ENCODE measurements at regions not wholly inside any gene's neighbourhood (a gene's known extent, or its start where the extent isn't known, plus 50 kb on each side); places are given as distances from the start of the nearest gene placed in this dataset.

GRCh38 chr2:240201866-240202265, 61.4 kb upstream of the OTOS start:
- TF ChIP-seq, protein P1, sequence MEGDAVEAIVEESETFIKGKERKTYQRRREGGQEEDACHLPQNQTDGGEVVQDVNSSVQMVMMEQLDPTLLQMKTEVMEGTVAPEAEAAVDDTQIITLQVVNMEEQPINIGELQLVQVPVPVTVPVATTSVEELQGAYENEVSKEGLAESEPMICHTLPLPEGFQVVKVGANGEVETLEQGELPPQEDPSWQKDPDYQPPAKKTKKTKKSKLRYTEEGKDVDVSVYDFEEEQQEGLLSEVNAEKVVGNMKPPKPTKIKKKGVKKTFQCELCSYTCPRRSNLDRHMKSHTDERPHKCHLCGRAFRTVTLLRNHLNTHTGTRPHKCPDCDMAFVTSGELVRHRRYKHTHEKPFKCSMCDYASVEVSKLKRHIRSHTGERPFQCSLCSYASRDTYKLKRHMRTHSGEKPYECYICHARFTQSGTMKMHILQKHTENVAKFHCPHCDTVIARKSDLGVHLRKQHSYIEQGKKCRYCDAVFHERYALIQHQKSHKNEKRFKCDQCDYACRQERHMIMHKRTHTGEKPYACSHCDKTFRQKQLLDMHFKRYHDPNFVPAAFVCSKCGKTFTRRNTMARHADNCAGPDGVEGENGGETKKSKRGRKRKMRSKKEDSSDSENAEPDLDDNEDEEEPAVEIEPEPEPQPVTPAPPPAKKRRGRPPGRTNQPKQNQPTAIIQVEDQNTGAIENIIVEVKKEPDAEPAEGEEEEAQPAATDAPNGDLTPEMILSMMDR (IDR thresholded peaks at IDR 0.05; ENCODE audit: unreplicated experiment): no peak
- no peak for DNase-seq (ENCODE audit: low spot score)
- no peaks in the 10 kb centered on the region for H3K4me1 Mint-ChIP-seq (ENCODE audit: unreplicated experiment)
- H3K9me3 Mint-ChIP-seq (ENCODE audit: unreplicated experiment): no peaks in the 10 kb centered on the region
- H3K27ac Mint-ChIP-seq (ENCODE audit: unreplicated experiment): no peak overlapping the region
- no peak overlapping the region for H3K4me3 Mint-ChIP-seq (ENCODE audit: unreplicated experiment)
- no peaks in the 10 kb centered on the region for H3K27me3 Mint-ChIP-seq (ENCODE audit: unreplicated experiment)
- no peaks in the 10 kb centered on the region for H3K36me3 Mint-ChIP-seq (ENCODE audit: low read depth, unreplicated experiment)

- Mint-ChIP-seq H3K27me3 (ENCODE audit: unreplicated experiment) (no peaks in the 10 kb centered on the region), H3K4me3 (ENCODE audit: unreplicated experiment) (no peak overlapping the region), H3K9me3 (ENCODE audit: unreplicated experiment) (no peaks in the 10 kb centered on the region), H3K36me3 (ENCODE audit: low read depth, unreplicated experiment) (no peaks in the 10 kb centered on the region), H3K4me1 (ENCODE audit: unreplicated experiment) (no peaks in the 10 kb centered on the region), H3K27ac (ENCODE audit: unreplicated experiment) (no peak overlapping the region)
- TF ChIP-seq, protein P1 (IDR thresholded peaks at IDR 0.05; ENCODE audit: unreplicated experiment): no peak
- DNase-seq (ENCODE audit: low spot score): no peak
Observed at GRCh38 chr2:240202586-240202985, 62.1 kb upstream of the OTOS start.

GRCh38 chr2:240203031-240203787, 62.8 kb upstream of the OTOS start:
- TF ChIP-seq, protein P1 (IDR thresholded peaks at IDR 0.05; ENCODE audit: unreplicated experiment): no peak
- DNase-seq (ENCODE audit: low spot score): no peak
- no peaks in the 10 kb centered on the region for H3K27me3 Mint-ChIP-seq (ENCODE audit: unreplicated experiment)
- no peaks in the 10 kb centered on the region for H3K4me1 Mint-ChIP-seq (ENCODE audit: unreplicated experiment)
- no peaks in the 10 kb centered on the region for H3K9me3 Mint-ChIP-seq (ENCODE audit: unreplicated experiment)
- no peaks in the 10 kb centered on the region for H3K36me3 Mint-ChIP-seq (ENCODE audit: low read depth, unreplicated experiment)
- no peak overlapping the region for H3K4me3 Mint-ChIP-seq (ENCODE audit: unreplicated experiment)
- no peak overlapping the region for H3K27ac Mint-ChIP-seq (ENCODE audit: unreplicated experiment)

DNA sequence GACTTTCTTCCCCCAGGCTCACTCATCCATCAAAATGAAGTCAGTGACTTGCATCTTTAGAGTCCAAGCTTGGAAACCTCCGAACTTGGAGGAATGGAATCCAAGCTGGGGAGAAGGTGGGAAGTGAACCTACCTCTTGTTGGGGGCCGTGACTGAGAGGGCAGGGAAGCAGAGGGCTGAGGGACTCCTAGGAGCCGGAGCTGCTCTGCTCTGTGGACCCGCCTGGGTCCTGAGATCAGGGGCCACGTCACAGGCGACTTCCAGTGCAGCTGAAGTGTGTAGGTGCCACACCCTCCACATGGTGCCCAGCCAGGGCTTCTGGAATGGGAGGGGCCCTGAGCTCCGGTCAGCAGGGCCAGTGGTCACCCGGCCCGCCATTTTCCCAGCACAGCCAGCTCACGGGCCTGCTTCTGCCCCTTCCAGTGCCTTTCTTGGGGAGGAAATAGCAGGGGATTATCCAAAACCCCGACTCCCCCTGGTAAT, 63.4 kb upstream of the OTOS start:
- Mint-ChIP-seq H3K9me3 (ENCODE audit: unreplicated experiment) (no peaks in the 10 kb centered on the region), H3K4me3 (ENCODE audit: unreplicated experiment) (no peak overlapping the region), H3K36me3 (ENCODE audit: low read depth, unreplicated experiment) (no peaks in the 10 kb centered on the region), H3K27ac (ENCODE audit: unreplicated experiment) (no peak overlapping the region), H3K27me3 (ENCODE audit: unreplicated experiment) (no peaks in the 10 kb centered on the region), H3K4me1 (ENCODE audit: unreplicated experiment) (no peaks in the 10 kb centered on the region)
- no peak for DNase-seq (ENCODE audit: low spot score)
- TF ChIP-seq, protein P1 (IDR thresholded peaks at IDR 0.05; ENCODE audit: unreplicated experiment): no peak
